ENCODE measurements at regions not wholly inside any gene's neighbourhood (a gene's known extent, or its start where the extent isn't known, plus 50 kb on each side); places are given as distances from the start of the nearest gene placed in this dataset.

GRCh38 chr12:67019070-67019469, 250.1 kb upstream of the CAND1 start:
- Histone ChIP-seq H3K4me2 (ENCODE audit: low read length) (no peak overlapping the region), H3K79me2 (ENCODE audit: insufficient read depth, low read depth, low read length) (no peaks in the 10 kb centered on the region), H3K27ac (ENCODE audit: low read depth, low read length, poor library complexity, severe bottlenecking) (no peak overlapping the region), H3K4me1 (ENCODE audit: insufficient read depth, low read length, poor library complexity, severe bottlenecking) (no peaks in the 10 kb centered on the region), H3K9me2 (ENCODE audit: insufficient read depth, low read length) (no peaks in the 10 kb centered on the region), H2AFZ (ENCODE audit: low read length) (no peak overlapping the region), H3K36me3 (ENCODE audit: insufficient read depth, low read length) (no peaks in the 10 kb centered on the region), H4K20me1 (ENCODE audit: insufficient read depth, low read length) (no peaks in the 10 kb centered on the region), H3K9me3 (ENCODE audit: low read length) (no peaks in the 10 kb centered on the region), H3K4me3 (ENCODE audit: low read depth, low read length, poor library complexity, severe bottlenecking) (no peak overlapping the region)
- intact Hi-C loops (cut with micrococcal nuclease; ENCODE audit: unreplicated experiment), result no loop called here
- CTCF ChIA-PET (ENCODE audit: unreplicated experiment), result no interaction called here
- DNase-seq (ENCODE audit: low spot score), result no peak
- POLR2A ChIA-PET, result no interaction called here
- TF ChIP-seq, protein P1, sequence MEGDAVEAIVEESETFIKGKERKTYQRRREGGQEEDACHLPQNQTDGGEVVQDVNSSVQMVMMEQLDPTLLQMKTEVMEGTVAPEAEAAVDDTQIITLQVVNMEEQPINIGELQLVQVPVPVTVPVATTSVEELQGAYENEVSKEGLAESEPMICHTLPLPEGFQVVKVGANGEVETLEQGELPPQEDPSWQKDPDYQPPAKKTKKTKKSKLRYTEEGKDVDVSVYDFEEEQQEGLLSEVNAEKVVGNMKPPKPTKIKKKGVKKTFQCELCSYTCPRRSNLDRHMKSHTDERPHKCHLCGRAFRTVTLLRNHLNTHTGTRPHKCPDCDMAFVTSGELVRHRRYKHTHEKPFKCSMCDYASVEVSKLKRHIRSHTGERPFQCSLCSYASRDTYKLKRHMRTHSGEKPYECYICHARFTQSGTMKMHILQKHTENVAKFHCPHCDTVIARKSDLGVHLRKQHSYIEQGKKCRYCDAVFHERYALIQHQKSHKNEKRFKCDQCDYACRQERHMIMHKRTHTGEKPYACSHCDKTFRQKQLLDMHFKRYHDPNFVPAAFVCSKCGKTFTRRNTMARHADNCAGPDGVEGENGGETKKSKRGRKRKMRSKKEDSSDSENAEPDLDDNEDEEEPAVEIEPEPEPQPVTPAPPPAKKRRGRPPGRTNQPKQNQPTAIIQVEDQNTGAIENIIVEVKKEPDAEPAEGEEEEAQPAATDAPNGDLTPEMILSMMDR (conservative IDR thresholded peaks at IDR 0.05; ENCODE audit: low read length), result no peak
- no TSS peak for BruUV-seq (replicated peaks)

DNA sequence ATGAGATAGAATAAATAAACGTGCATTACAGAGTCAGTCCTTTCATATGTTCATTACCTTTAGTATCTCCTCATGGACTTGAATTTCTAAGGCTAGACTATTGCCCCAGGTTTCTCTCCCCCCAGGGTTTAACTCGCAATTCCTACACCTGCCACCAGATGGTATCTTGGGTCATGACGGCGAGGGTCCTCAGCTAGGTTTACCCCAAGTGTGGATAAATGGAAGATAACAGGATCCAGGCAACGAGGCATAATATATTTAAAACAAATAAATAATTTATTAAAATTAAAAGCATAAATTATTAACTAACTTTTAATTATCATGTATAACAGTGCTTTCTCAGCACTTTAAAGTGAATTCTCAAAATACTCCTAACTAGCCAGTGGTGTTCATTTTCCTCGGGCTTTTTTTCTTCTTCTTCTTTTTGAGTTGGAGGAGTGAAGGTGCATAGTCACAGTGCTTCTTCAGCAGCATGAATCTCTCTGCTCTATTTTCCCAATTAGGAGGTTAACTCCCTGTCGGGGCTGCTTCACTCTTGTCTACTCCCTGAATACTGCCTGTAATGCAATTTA, 243.5 kb upstream of the CAND1 start:
- H4K20me1 ChIP-seq (ENCODE audit: insufficient read depth, low read length), result no peaks in the 10 kb centered on the region
- ChIA-PET CTCF (ENCODE audit: unreplicated experiment) (no interaction called here), POLR2A (no interaction called here)
- H3K4me1 ChIP-seq (ENCODE audit: insufficient read depth, low read length, poor library complexity, severe bottlenecking), result no peaks in the 10 kb centered on the region
- no peaks in the 10 kb centered on the region for H3K79me2 ChIP-seq (ENCODE audit: insufficient read depth, low read depth, low read length)
- intact Hi-C loops (cut with micrococcal nuclease; ENCODE audit: unreplicated experiment), result no loop called here
- H3K9me2 ChIP-seq (ENCODE audit: insufficient read depth, low read length), result no peaks in the 10 kb centered on the region
- no TSS peak for BruUV-seq (replicated peaks)
- H3K27ac ChIP-seq (ENCODE audit: low read depth, low read length, poor library complexity, severe bottlenecking), result no peak overlapping the region
- H2AFZ ChIP-seq (ENCODE audit: low read length), result no peak overlapping the region
- TF ChIP-seq, protein P1 (conservative IDR thresholded peaks at IDR 0.05; ENCODE audit: low read length), result peak; percentile 81
- no peak for TF ChIP-seq EZH2phosphoT487 (IDR thresholded peaks at IDR 0.05; ENCODE audit: borderline replicate concordance, low read depth, low read length)
- DNase-seq (ENCODE audit: low spot score), result peak; percentile 40
- H3K36me3 ChIP-seq (ENCODE audit: insufficient read depth, low read length), result no peaks in the 10 kb centered on the region
- H3K4me3 ChIP-seq (ENCODE audit: low read depth, low read length, poor library complexity, severe bottlenecking), result no peak overlapping the region
- H3K9me3 ChIP-seq (ENCODE audit: low read length), result no peaks in the 10 kb centered on the region
- H3K4me2 ChIP-seq (ENCODE audit: low read length), result no peak overlapping the region

GRCh38 chr12:67026487-67027246, 242.5 kb upstream of the CAND1 start:
- TF ChIP-seq, protein P1 (conservative IDR thresholded peaks at IDR 0.05; ENCODE audit: low read length), result no peak
- no peak for TF ChIP-seq EZH2phosphoT487 (IDR thresholded peaks at IDR 0.05; ENCODE audit: borderline replicate concordance, low read depth, low read length)
- Histone ChIP-seq H3K4me2 (ENCODE audit: low read length) (no peak overlapping the region), H2AFZ (ENCODE audit: low read length) (no peak overlapping the region), H3K4me3 (ENCODE audit: low read depth, low read length, poor library complexity, severe bottlenecking) (no peak overlapping the region), H3K36me3 (ENCODE audit: insufficient read depth, low read length) (no peaks in the 10 kb centered on the region), H3K9me3 (ENCODE audit: low read length) (no peaks in the 10 kb centered on the region), H3K27ac (ENCODE audit: low read depth, low read length, poor library complexity, severe bottlenecking) (no peak overlapping the region), H4K20me1 (ENCODE audit: insufficient read depth, low read length) (no peaks in the 10 kb centered on the region), H3K79me2 (ENCODE audit: insufficient read depth, low read depth, low read length) (no peaks in the 10 kb centered on the region), H3K9me2 (ENCODE audit: insufficient read depth, low read length) (no peaks in the 10 kb centered on the region), H3K4me1 (ENCODE audit: insufficient read depth, low read length, poor library complexity, severe bottlenecking) (no peaks in the 10 kb centered on the region)
- ChIA-PET POLR2A (no interaction called here), CTCF (ENCODE audit: unreplicated experiment) (no interaction called here)
- intact Hi-C loops (cut with micrococcal nuclease; ENCODE audit: unreplicated experiment), result no loop called here
- BruUV-seq (replicated peaks), result no TSS peak
- DNase-seq (ENCODE audit: low spot score), result no peak
